ENCODE measurements at regions not wholly inside any gene's neighbourhood (a gene's known extent, or its start where the extent isn't known, plus 50 kb on each side); places are given as distances from the start of the nearest gene placed in this dataset.

GRCh38 chr11:36953976-36954375 lies 355.9 kb upstream of the RAG2 start:
- H3K4me1 ChIP-seq (ENCODE audit: control insufficient read depth in 1 of 2, insufficient read depth in 2 of 2, low read length in 2 of 2): no peaks in the 10 kb centered on the region
- TF ChIP-seq TCF7L2 (IDR thresholded peaks at IDR 0.05; ENCODE audit: borderline replicate concordance, extremely low read depth, insufficient read depth, insufficient read length) (peak; percentile 26), YY1 (IDR thresholded peaks at IDR 0.05; ENCODE audit: extremely low read depth, insufficient replicate concordance, low read depth, low read length) (no peak)
- peaks cover 0 to 5% of the 10 kb centered on the region in 2 experiments; a peak in 2 of 4 replicates for H3K9me3 ChIP-seq (ENCODE audit: control insufficient read depth in 1 of 2, insufficient read depth in 1 of 2, low read depth in 1 of 2, low read length in 2 of 2)
- H3K79me2 ChIP-seq (ENCODE audit: insufficient read depth, low read length): no peaks in the 10 kb centered on the region
- no peak overlapping the region for H3K9ac ChIP-seq (ENCODE audit: low read length)
- H3K4me3 ChIP-seq (replicated peaks in 1 of 2; ENCODE audit: low read depth in 1 of 2, low read length in 2 of 2): no peak overlapping the region
- no peak for ATAC-seq
- no peaks in the 10 kb centered on the region for H3K9me2 ChIP-seq (ENCODE audit: insufficient read depth)
- RAD21 ChIA-PET (ENCODE audit: low non-redundant PET in 1 of 2, low total read pairs in 2 of 2, uncharacterized antibody in 2 of 2, unreplicated experiment in 2 of 2): no interaction called here
- POLR2A ChIA-PET: no interaction called here
- intact Hi-C loops (cut with micrococcal nuclease): no loop called here
- no peaks in the 10 kb centered on the region for H4K20me1 ChIP-seq (ENCODE audit: insufficient read depth)
- H3K27me3 ChIP-seq (ENCODE audit: insufficient read depth, low read length): no peaks in the 10 kb centered on the region
- no peak for DNase-seq (ENCODE audit: low read depth, low spot score)
- H2AFZ ChIP-seq (ENCODE audit: low read depth, low read length, poor library complexity, severe bottlenecking): no peak overlapping the region
- no peak overlapping the region for H3K27ac ChIP-seq (ENCODE audit: low read depth, low read length)
- BruUV-seq (replicated peaks): no TSS peak
- no peaks in the 10 kb centered on the region for H3K36me3 ChIP-seq (ENCODE audit: control insufficient read depth in 1 of 2, insufficient read depth in 2 of 2, low read length in 2 of 2)
- CTCF ChIA-PET: no interaction called here
- H3K4me2 ChIP-seq (ENCODE audit: low read length): no peak overlapping the region

GRCh38 chr11:36948460-36949127 lies 350.6 kb upstream of the RAG2 start:
- ChIA-PET RAD21 (ENCODE audit: low non-redundant PET in 1 of 2, low total read pairs in 2 of 2, uncharacterized antibody in 2 of 2, unreplicated experiment in 2 of 2) (no interaction called here), POLR2A (no interaction called here), CTCF (no interaction called here)
- Histone ChIP-seq H3K36me3 (ENCODE audit: control insufficient read depth in 1 of 2, insufficient read depth in 2 of 2, low read length in 2 of 2) (no peaks in the 10 kb centered on the region), H3K79me2 (ENCODE audit: insufficient read depth, low read length) (no peaks in the 10 kb centered on the region), H3K27ac (ENCODE audit: low read depth, low read length) (no peak overlapping the region), H3K4me3 (replicated peaks in 1 of 2; ENCODE audit: low read depth in 1 of 2, low read length in 2 of 2) (no peak overlapping the region), H3K9ac (ENCODE audit: low read length) (no peak overlapping the region), H4K20me1 (ENCODE audit: insufficient read depth) (no peaks in the 10 kb centered on the region), H2AFZ (ENCODE audit: low read depth, low read length, poor library complexity, severe bottlenecking) (no peak overlapping the region), H3K27me3 (ENCODE audit: insufficient read depth, low read length) (no peaks in the 10 kb centered on the region), H3K9me2 (ENCODE audit: insufficient read depth) (no peaks in the 10 kb centered on the region), H3K4me1 (ENCODE audit: control insufficient read depth in 1 of 2, insufficient read depth in 2 of 2, low read length in 2 of 2) (no peaks in the 10 kb centered on the region), H3K9me3 (ENCODE audit: control insufficient read depth in 1 of 2, insufficient read depth in 1 of 2, low read depth in 1 of 2, low read length in 2 of 2) (no peaks in the 10 kb centered on the region; a peak in 1 of 4 replicates), H3K4me2 (ENCODE audit: low read length) (no peak overlapping the region)
- ATAC-seq (no peak), DNase-seq (ENCODE audit: low read depth, low spot score) (no peak)
- intact Hi-C loops (cut with micrococcal nuclease): loop anchor here (10.0 kb wide), 1 partner anchor 1846 kb away; no protein-coding TSS in a partner anchor
- TF ChIP-seq CEBPB (IDR thresholded peaks at IDR 0.05; ENCODE audit: low read depth) (no peak), RAD21 (IDR thresholded peaks at IDR 0.05; ENCODE audit: low read depth) (no peak), ZFX (IDR thresholded peaks at IDR 0.05) (no peak), CTCF (IDR thresholded peaks at IDR 0.05 in 2 of 3, conservative IDR thresholded peaks at IDR 0.05 in 1 of 3; ENCODE audit: borderline replicate concordance in 1 of 3, insufficient read depth in 1 of 3, low read depth in 2 of 3, low read length in 2 of 3) (no peak), JUND (IDR thresholded peaks at IDR 0.05) (no peak), REST (IDR thresholded peaks at IDR 0.05; ENCODE audit: low read depth) (no peak)
- no TSS peak for BruUV-seq (replicated peaks)
